HUES64 (cell line): ENCODE measurements at regions not wholly inside any gene's neighbourhood (a gene's known extent, or its start where the extent isn't known, plus 50 kb on each side); places are given as distances from the start of the nearest gene placed in this dataset.
"Not testable (repeated sequence)": the region's sequence is repeated elsewhere in the genome, so short reads cannot be mapped to it uniquely, and the experiment has no call there.

Experiments used
- H3K27ac ChIP-seq: 2 replicates; pipeline ENCODE4 v1.7.0; 2013; ENCODE audit warnings: low read depth, low read length, inconsistent platforms
- H3K27me3 ChIP-seq: 2 replicates; pipeline ENCODE4 v1.6.1; 2013; ENCODE audit warnings: mild to moderate bottlenecking, low read length; ENCODE audit not compliant: insufficient read depth
- H3K36me3 ChIP-seq: 2 replicates; pipeline ENCODE4 v1.6.1; 2013; ENCODE audit warnings: mild to moderate bottlenecking, low read length; ENCODE audit not compliant: insufficient read depth
- H3K4me1 ChIP-seq: 2 replicates; pipeline ENCODE4 v1.6.1; 2013; ENCODE audit warnings: mild to moderate bottlenecking, low read length, moderate library complexity; ENCODE audit not compliant: insufficient read depth
- H3K4me3 ChIP-seq: 2 replicates; pipeline ENCODE4 v1.5.1; 2013; ENCODE audit warnings: mild to moderate bottlenecking, low read length, moderate library complexity
- H3K9ac ChIP-seq: 2 replicates; pipeline ENCODE4 v1.6.1; 2013; ENCODE audit warnings: mild to moderate bottlenecking, low read depth, low read length
- H3K9me3 ChIP-seq: 2 replicates; pipeline ENCODE4 v1.6.1; 2013; ENCODE audit warnings: low read depth, low read length; ENCODE audit not compliant: insufficient read depth
- WGBS: fragments of 150-250, 120-280 bp; methylation state at CpG from one replicate; pipeline ENCODE4 v1.1.7; 2013; ENCODE audit warnings: missing lambda C conversion rate; 5-methylcytosine and 5-hydroxymethylcytosine counted together

- WGBS: 100% methylated on average over 2 of the region's 2 CpGs
- Histone ChIP-seq H3K9ac (no peak overlapping the region), H3K4me3 (no peak overlapping the region)
Observed at GRCh38 chr13:103487841-103488240, 421.6 kb upstream of the SLC10A2 start.

GRCh38 chr13:103473081-103473480 lies 406.9 kb upstream of the SLC10A2 start:
- Histone ChIP-seq H3K4me3 (no peak overlapping the region), H3K9me3 (no peaks in the 10 kb centered on the region), H3K27me3 (no peaks in the 10 kb centered on the region), H3K27ac (no peak overlapping the region), H3K9ac (no peak overlapping the region), H3K4me1 (no peaks in the 10 kb centered on the region), H3K36me3 (no peaks in the 10 kb centered on the region)
- WGBS: 100% methylated on average over 1 of the region's 1 CpG

More at GRCh38 chr13:103487841-103488240, 421.6 kb upstream of the SLC10A2 start:
- Histone ChIP-seq H3K36me3 (no peaks in the 10 kb centered on the region), H3K4me1 (no peaks in the 10 kb centered on the region), H3K9me3 (peaks cover 2% of the 10 kb centered on the region; the same call in 1 of the 2 replicates), H3K27me3 (no peaks in the 10 kb centered on the region), H3K27ac (no peak overlapping the region)

GRCh38 chr13:103471896-103472295 lies 405.7 kb upstream of the SLC10A2 start:
- Histone ChIP-seq H3K36me3 (no peaks in the 10 kb centered on the region), H3K4me3 (no peak overlapping the region), H3K4me1 (no peaks in the 10 kb centered on the region), H3K9me3 (no peaks in the 10 kb centered on the region), H3K9ac (no peak overlapping the region), H3K27me3 (no peaks in the 10 kb centered on the region), H3K27ac (no peak overlapping the region)
- 87% methylated on average over 4 of the region's 4 CpGs for WGBS

GRCh38 chr13:103469771-103470170 lies 403.6 kb upstream of the SLC10A2 start:
- Histone ChIP-seq H3K36me3 (no peaks in the 10 kb centered on the region), H3K4me1 (no peaks in the 10 kb centered on the region), H3K27ac (no peak overlapping the region), H3K9me3 (no peaks in the 10 kb centered on the region), H3K27me3 (no peaks in the 10 kb centered on the region), H3K9ac (no peak overlapping the region), H3K4me3 (no peak overlapping the region)
- WGBS: 100% methylated on average over 1 of the region's 1 CpG

- Histone ChIP-seq H3K4me1 (no peaks in the 10 kb centered on the region), H3K4me3 (no peak overlapping the region), H3K36me3 (no peaks in the 10 kb centered on the region), H3K27ac (no peak overlapping the region), H3K27me3 (no peaks in the 10 kb centered on the region), H3K9me3 (no peaks in the 10 kb centered on the region), H3K9ac (no peak overlapping the region)
- WGBS: 91% methylated on average over 5 of the region's 5 CpGs
Observed at GRCh38 chr13:103466761-103467160, 400.5 kb upstream of the SLC10A2 start.

GRCh38 chr13:103460246-103460645 lies 394.0 kb upstream of the SLC10A2 start:
- H3K27me3 ChIP-seq, H3K9ac ChIP-seq, H3K9me3 ChIP-seq, H3K36me3 ChIP-seq, H3K4me1 ChIP-seq, H3K4me3 ChIP-seq, H3K27ac ChIP-seq: not testable (repeated sequence)
- 50% methylated on average over 2 of the region's 3 CpGs for WGBS

GRCh38 chr13:103457050-103457449 lies 390.8 kb upstream of the SLC10A2 start:
- H3K9me3 ChIP-seq, H3K4me1 ChIP-seq, H3K27ac ChIP-seq, H3K36me3 ChIP-seq, H3K4me3 ChIP-seq, H3K9ac ChIP-seq, H3K27me3 ChIP-seq: not testable (repeated sequence)
- WGBS: 95% methylated on average over 10 of the region's 14 CpGs

- WGBS: 94% methylated on average over 2 of the region's 2 CpGs
- Histone ChIP-seq H3K27me3 (no peaks in the 10 kb centered on the region), H3K4me3 (no peak overlapping the region), H3K36me3 (no peaks in the 10 kb centered on the region), H3K4me1 (no peaks in the 10 kb centered on the region), H3K27ac (no peak overlapping the region), H3K9ac (no peak overlapping the region), H3K9me3 (no peaks in the 10 kb centered on the region)
Observed at GRCh38 chr13:103451656-103452055, 385.4 kb upstream of the SLC10A2 start.

- Histone ChIP-seq H3K36me3 (no peaks in the 10 kb centered on the region), H3K4me3 (no peak overlapping the region), H3K9me3 (no peaks in the 10 kb centered on the region), H3K27ac (no peak overlapping the region), H3K9ac (no peak overlapping the region), H3K27me3 (no peaks in the 10 kb centered on the region), H3K4me1 (no peaks in the 10 kb centered on the region)
- 91% methylated on average over 4 of the region's 4 CpGs for WGBS
Observed at GRCh38 chr13:103443604-103444003, 377.4 kb upstream of the SLC10A2 start.

GRCh38 chr13:103437651-103438050 lies 371.4 kb upstream of the SLC10A2 start:
- Histone ChIP-seq H3K4me3 (no peak overlapping the region), H3K9me3 (no peaks in the 10 kb centered on the region), H3K4me1 (peaks cover 26% of the 10 kb centered on the region), H3K9ac (no peak overlapping the region), H3K27me3 (no peaks in the 10 kb centered on the region), H3K27ac (no peak overlapping the region), H3K36me3 (no peaks in the 10 kb centered on the region)
- whole genome bisulfite sequencing: no CpG with 5 or more reads among the region's 1 CpG

GRCh38 chr13:103436057-103436654 lies 369.9 kb upstream of the SLC10A2 start:
- Histone ChIP-seq H3K4me3 (no peak overlapping the region), H3K27ac (peak overlapping the region; percentile 46), H3K9ac (no peak overlapping the region; the same call in 1 of the 2 replicates), H3K36me3 (no peaks in the 10 kb centered on the region), H3K4me1 (peaks cover 26% of the 10 kb centered on the region), H3K9me3 (no peaks in the 10 kb centered on the region), H3K27me3 (no peaks in the 10 kb centered on the region)
- WGBS: 52% methylated on average over 9 of the region's 10 CpGs

GRCh38 chr13:103431856-103432255 lies 365.6 kb upstream of the SLC10A2 start:
- Histone ChIP-seq H3K9me3 (0 out of 2 replicates have a peak, but pooled peaks cover 6% of the 10 kb centered on the region), H3K27ac (no peak overlapping the region), H3K4me3 (no peak overlapping the region), H3K27me3 (no peaks in the 10 kb centered on the region), H3K36me3 (no peaks in the 10 kb centered on the region), H3K4me1 (peaks cover 26% of the 10 kb centered on the region), H3K9ac (no peak overlapping the region)
- 93% methylated on average over 3 of the region's 3 CpGs for WGBS
